CD14-positive monocyte (primary cell): ENCODE measurements at regions not wholly inside any gene's neighbourhood (a gene's known extent, or its start where the extent isn't known, plus 50 kb on each side); places are given as distances from the start of the nearest gene placed in this dataset.

Source experiments
- DNase-seq, 3 donors: peaks; one replicate each; pipeline ENCODE4 v3.0.0-alpha.2; 2011 to 2022
- H2AFZ ChIP-seq: 2 replicates; pipeline ENCODE4 v1.6.0; 2012; ENCODE audit warnings: mild to moderate bottlenecking, low read depth, low read length, inconsistent platforms; ENCODE audit not compliant: insufficient read depth, poor library complexity, severe bottlenecking
- H3K27ac ChIP-seq, 2 donors: 1 replicate in 1 of 2; 2 replicates in 1 of 2; pipeline ENCODE4 v1.5.1; 2012 to 2013; ENCODE audit warnings: low read length in 2 of 2, control low read depth in 1 of 2, inconsistent platforms in 1 of 2, low read depth in 1 of 2, mild to moderate bottlenecking in 1 of 2
- H3K27me3 ChIP-seq, 2 donors: one replicate each; pipeline versions ENCODE4 v1.6.0 to v1.6.1; 2011 to 2013; ENCODE audit warnings: low read length in 2 of 2; ENCODE audit not compliant: control insufficient read depth in 2 of 2, insufficient read depth in 2 of 2
- H3K36me3 ChIP-seq, 2 donors: replicated peaks in 1 of 2; 1 replicate in 1 of 2; 2 replicates in 1 of 2; pipeline versions ENCODE4 v1.5.1 to v1.6.1; 2012 to 2013; ENCODE audit warnings: low read length in 2 of 2, control low read depth in 1 of 2, inconsistent platforms in 1 of 2, mild to moderate bottlenecking in 1 of 2; ENCODE audit not compliant: insufficient read depth in 2 of 2, control insufficient read depth in 1 of 2
- H3K4me1 ChIP-seq, 2 donors: 1 replicate in 1 of 2; 2 replicates in 1 of 2; pipeline versions ENCODE4 v1.5.1 to v1.6.1; 2012 to 2013; ENCODE audit warnings: low read length in 2 of 2, control low read depth in 1 of 2, inconsistent platforms in 1 of 2, mild to moderate bottlenecking in 1 of 2, moderate library complexity in 1 of 2; ENCODE audit not compliant: insufficient read depth in 2 of 2, control insufficient read depth in 1 of 2
- H3K4me2 ChIP-seq: replicated peaks from 2 replicates; pipeline ENCODE3; 2012; ENCODE audit warnings: low read length, moderate library complexity, mild to moderate bottlenecking; ENCODE audit not compliant: poor library complexity, severe bottlenecking; ENCODE audit errors: extremely low read depth
- H3K4me3 ChIP-seq, 3 experiments: fragments of 200-600 bp in 1 of 3; sonication (generic) in 1 of 3; replicated peaks in 1 of 3; 1 replicate in 2 of 3; 2 replicates in 1 of 3; pipeline ENCODE4 v1.5.1; 2011 to 2013; ENCODE audit warnings: low read length in 3 of 3, mild to moderate bottlenecking in 3 of 3, control low read depth in 2 of 3, low read depth in 2 of 3, inconsistent platforms in 1 of 3, moderate library complexity in 1 of 3
- H3K79me2 ChIP-seq: 2 replicates; pipeline ENCODE4 v1.6.0; 2012; ENCODE audit warnings: mild to moderate bottlenecking, control low read depth, inconsistent platforms, low read length, moderate library complexity; ENCODE audit not compliant: insufficient read depth
- H3K9ac ChIP-seq: 2 replicates; pipeline ENCODE4 v1.6.0; 2017; ENCODE audit warnings: low read length, mild to moderate bottlenecking; ENCODE audit not compliant: insufficient read depth, poor library complexity, severe bottlenecking
- H3K9me3 ChIP-seq, 2 donors: replicated peaks in 1 of 2; 1 replicate in 1 of 2; 2 replicates in 1 of 2; pipeline versions ENCODE4 v1.5.1 to v1.6.1; 2012 to 2013; ENCODE audit warnings: low read length in 2 of 2, control low read depth in 1 of 2; ENCODE audit not compliant: control insufficient read depth in 1 of 2, insufficient read depth in 1 of 2
- H4K20me1 ChIP-seq: 2 replicates; pipeline ENCODE4 v1.6.0; 2012; ENCODE audit warnings: mild to moderate bottlenecking, low read length, control low read depth, moderate library complexity; ENCODE audit not compliant: insufficient read depth
- H3K27ac Mint-ChIP-seq, 7 donors: one replicate each; pipeline ENCODE4 v1.8.0; 2020; ENCODE audit warnings: mild to moderate bottlenecking in 7 of 7, mixed read lengths in 7 of 7, moderate library complexity in 6 of 7, inconsistent platforms in 2 of 7
- H3K27me3 Mint-ChIP-seq, 3 donors: one replicate each; pipeline ENCODE4 v1.8.0; 2021 to 2022; ENCODE audit warnings: low read depth in 3 of 3, mild to moderate bottlenecking in 3 of 3, mixed read lengths in 3 of 3, moderate library complexity in 3 of 3, inconsistent platforms in 1 of 3
- H3K36me3 Mint-ChIP-seq, 2 donors: one replicate each; pipeline ENCODE4 v1.8.0; 2020; ENCODE audit warnings: mixed read lengths in 2 of 2, inconsistent platforms in 1 of 2, mild to moderate bottlenecking in 1 of 2
- H3K4me1 Mint-ChIP-seq: one replicate; pipeline ENCODE4 v1.8.0; 2020; ENCODE audit warnings: mild to moderate bottlenecking, mixed read lengths
- H3K4me3 Mint-ChIP-seq, 2 donors: one replicate each; pipeline ENCODE4 v1.8.0; 2020; ENCODE audit warnings: mild to moderate bottlenecking in 2 of 2, mixed read lengths in 2 of 2, moderate library complexity in 1 of 2
- H3K9me3 Mint-ChIP-seq, 7 donors: one replicate each; pipeline ENCODE4 v1.8.0; 2020 to 2022; ENCODE audit warnings: mixed read lengths in 7 of 7, mild to moderate bottlenecking in 6 of 7, moderate library complexity in 6 of 7, inconsistent platforms in 2 of 7
- WGBS: methylation state at CpG from one replicate; pipeline ENCODE4 v1.1.5; 2013; ENCODE audit warnings: missing lambda C conversion rate; ENCODE audit not compliant: insufficient coverage; 5-methylcytosine and 5-hydroxymethylcytosine counted together
- intact Hi-C, 2 donors: fragments of 100-400 bp; cut with micrococcal nuclease; formaldehyde crosslinking; loops; one replicate each; pipeline versions ENCODE4 v1.15.0 to v1.15.1; 2023
- TF ChIP-seq, protein P1 (sequence below): fragments of 200-600 bp; IDR thresholded peaks from one replicate; pipeline ENCODE4 v1.8.0; 2022; ENCODE audit warnings: antibody characterized with exemption, mild to moderate bottlenecking

DNA sequence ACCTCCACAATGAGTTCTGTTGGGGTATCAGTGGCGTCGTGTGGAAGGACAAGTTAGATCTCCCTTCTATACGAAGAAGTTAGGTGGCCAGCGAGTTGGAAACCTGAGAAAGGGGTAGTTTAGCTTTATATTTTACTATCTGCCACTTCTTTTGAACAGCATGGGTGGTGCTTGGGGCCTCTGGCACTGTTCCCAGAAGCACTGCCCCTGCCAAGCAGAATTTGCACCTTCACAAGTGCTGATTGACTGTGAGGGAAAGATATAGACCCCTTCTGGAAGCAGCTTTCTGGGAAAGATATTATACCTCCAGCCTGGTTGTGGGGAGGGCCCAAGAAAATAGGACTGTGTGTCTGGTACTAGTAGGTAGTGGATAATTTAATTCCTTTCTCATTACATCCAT lies 246.9 kb downstream of the FBXO8 start:
- H3K4me3 Mint-ChIP-seq, result no peak overlapping the region
- H3K4me3 ChIP-seq, result no peak overlapping the region
- H3K4me2 ChIP-seq, result no peak overlapping the region
- H3K27ac ChIP-seq, result no peak overlapping the region
- TF ChIP-seq, protein P1, sequence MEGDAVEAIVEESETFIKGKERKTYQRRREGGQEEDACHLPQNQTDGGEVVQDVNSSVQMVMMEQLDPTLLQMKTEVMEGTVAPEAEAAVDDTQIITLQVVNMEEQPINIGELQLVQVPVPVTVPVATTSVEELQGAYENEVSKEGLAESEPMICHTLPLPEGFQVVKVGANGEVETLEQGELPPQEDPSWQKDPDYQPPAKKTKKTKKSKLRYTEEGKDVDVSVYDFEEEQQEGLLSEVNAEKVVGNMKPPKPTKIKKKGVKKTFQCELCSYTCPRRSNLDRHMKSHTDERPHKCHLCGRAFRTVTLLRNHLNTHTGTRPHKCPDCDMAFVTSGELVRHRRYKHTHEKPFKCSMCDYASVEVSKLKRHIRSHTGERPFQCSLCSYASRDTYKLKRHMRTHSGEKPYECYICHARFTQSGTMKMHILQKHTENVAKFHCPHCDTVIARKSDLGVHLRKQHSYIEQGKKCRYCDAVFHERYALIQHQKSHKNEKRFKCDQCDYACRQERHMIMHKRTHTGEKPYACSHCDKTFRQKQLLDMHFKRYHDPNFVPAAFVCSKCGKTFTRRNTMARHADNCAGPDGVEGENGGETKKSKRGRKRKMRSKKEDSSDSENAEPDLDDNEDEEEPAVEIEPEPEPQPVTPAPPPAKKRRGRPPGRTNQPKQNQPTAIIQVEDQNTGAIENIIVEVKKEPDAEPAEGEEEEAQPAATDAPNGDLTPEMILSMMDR, result no peak
- WGBS, result no CpG with 5 or more reads among the region's 4 CpGs
- no peaks in the 10 kb centered on the region for H3K36me3 ChIP-seq
- peaks cover 0 to 2% of the 10 kb centered on the region in 2 donors for H3K27me3 ChIP-seq
- H3K4me1 ChIP-seq, result no peaks in the 10 kb centered on the region
- H4K20me1 ChIP-seq, result no peaks in the 10 kb centered on the region
- H3K9me3 ChIP-seq, result no peaks in the 10 kb centered on the region
- no peaks in the 10 kb centered on the region for H3K36me3 Mint-ChIP-seq
- peaks cover 0 to 1% (median 0%) of the 10 kb centered on the region in 7 donors for H3K9me3 Mint-ChIP-seq
- H2AFZ ChIP-seq, result no peak overlapping the region
- H3K4me1 Mint-ChIP-seq, result no peaks in the 10 kb centered on the region
- H3K27ac Mint-ChIP-seq, result no peak overlapping the region
- no peak overlapping the region for H3K9ac ChIP-seq
- DNase-seq, result no peak
- peaks cover 4 to 9% (median 7%) of the 10 kb centered on the region in 3 donors for H3K27me3 Mint-ChIP-seq
- H3K79me2 ChIP-seq, result no peaks in the 10 kb centered on the region
- intact Hi-C loops, result no loop called here

DNA sequence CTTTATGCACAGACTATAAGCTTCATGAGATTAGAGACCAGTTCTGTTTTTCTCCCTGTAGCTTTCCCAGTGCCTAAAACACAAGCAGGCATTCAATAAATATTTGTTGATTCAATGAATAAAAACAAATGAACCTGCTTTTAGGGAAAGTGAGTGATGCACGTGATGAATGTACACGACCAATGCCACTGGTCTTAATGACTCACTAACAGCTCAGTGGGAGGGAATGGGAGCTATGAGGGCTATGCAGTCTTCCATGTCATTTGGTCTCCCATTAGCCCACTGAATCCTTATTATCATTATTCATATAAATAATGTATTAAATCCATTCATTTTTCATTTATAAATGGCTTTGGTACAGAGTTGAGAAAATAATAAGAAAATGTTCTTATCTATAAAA lies 247.4 kb downstream of the FBXO8 start:
- WGBS, result no CpG with 5 or more reads among the region's 2 CpGs
- Histone ChIP-seq H3K9ac (no peak overlapping the region), H3K9me3 (no peaks in the 10 kb centered on the region), H3K27me3 (peaks cover 0 to 2% of the 10 kb centered on the region in 2 donors), H3K4me2 (no peak overlapping the region), H3K79me2 (no peaks in the 10 kb centered on the region), H3K4me1 (no peaks in the 10 kb centered on the region), H3K36me3 (no peaks in the 10 kb centered on the region), H3K4me3 (no peak overlapping the region), H2AFZ (no peak overlapping the region), H4K20me1 (no peaks in the 10 kb centered on the region), H3K27ac (no peak overlapping the region)
- H3K4me3 Mint-ChIP-seq, result no peak overlapping the region
- TF ChIP-seq, protein P1, result no peak
- H3K36me3 Mint-ChIP-seq, result no peaks in the 10 kb centered on the region
- H3K27ac Mint-ChIP-seq, result no peak overlapping the region
- DNase-seq, result no peak
- H3K9me3 Mint-ChIP-seq, result peaks cover 0 to 1% (median 0%) of the 10 kb centered on the region in 7 donors
- intact Hi-C loops, result no loop called here
- peaks cover 4 to 9% (median 7%) of the 10 kb centered on the region in 3 donors for H3K27me3 Mint-ChIP-seq
- H3K4me1 Mint-ChIP-seq, result no peaks in the 10 kb centered on the region
